PC-3 (cell line): ENCODE measurements at regions not wholly inside any gene's neighbourhood (a gene's known extent, or its start where the extent isn't known, plus 50 kb on each side); places are given as distances from the start of the nearest gene placed in this dataset.

Experiments used
- ATAC-seq: fragments of 200-7000 bp; cut with Tn5 transposase; 2 replicates; pipeline ENCODE4 v1.9.1; 2020; ENCODE audit warnings: mild to moderate bottlenecking, moderate library complexity
- BruUV-seq: library from RNA; stranded (reverse); fragments of 400-500 nt; replicated peaks from 2 replicates; lab custom pipeline; 2021; lab: Mats Ljungman, UMichigan
- CTCF ChIA-PET: fragments of 300-600 bp; sonication (Branson Sonifier 250); formaldehyde crosslinking; loops from one replicate; lab custom pipeline; 2022; ENCODE audit warnings: antibody characterized with exemption; lab: Charles Lee
- POLR2A ChIA-PET: fragments of 300-600 bp; sonication (Branson Sonifier 250); formaldehyde crosslinking; loops from one replicate; lab custom pipeline; 2022; ENCODE audit warnings: antibody characterized with exemption; ENCODE audit not compliant: unreplicated experiment; lab: Charles Lee
- DNase-seq: peaks from one replicate; pipeline ENCODE4 v3.0.0-alpha.2; 2015
- H2AFZ ChIP-seq: fragments of 300-600 bp; sonication (generic); 2 replicates; pipeline ENCODE4 v1.6.0; 2016; ENCODE audit warnings: antibody characterized with exemption, low read length
- H3F3A ChIP-seq: fragments of 300-600 bp; sonication (generic); one replicate; pipeline ENCODE4 v1.6.0; 2017; ENCODE audit warnings: antibody characterized with exemption, low read length, control low read depth, mild to moderate bottlenecking; ENCODE audit not compliant: unreplicated experiment
- H3K27ac ChIP-seq: fragments of 300-600 bp; sonication (generic); 2 replicates; pipeline ENCODE4 v1.5.1; 2016; ENCODE audit warnings: mild to moderate bottlenecking, low read length
- H3K27me3 ChIP-seq: fragments of 300-600 bp; sonication (generic); 2 replicates; pipeline ENCODE4 v1.6.1; 2016; ENCODE audit warnings: low read length, mixed read lengths
- H3K36me3 ChIP-seq: fragments of 300-600 bp; sonication (generic); 2 replicates; pipeline ENCODE4 v1.6.1; 2016; ENCODE audit warnings: low read depth, mixed run types, low read length, mixed read lengths
- H3K4me1 ChIP-seq: fragments of 300-600 bp; sonication (generic); 2 replicates; pipeline ENCODE4 v1.5.1; 2016; ENCODE audit warnings: low read length; ENCODE audit not compliant: insufficient read depth
- H3K4me2 ChIP-seq: fragments of 300-600 bp; sonication (generic); 2 replicates; pipeline ENCODE4 v1.6.0; 2016; ENCODE audit warnings: low read length
- H3K4me3 ChIP-seq: fragments of 300-600 bp; sonication (generic); 2 replicates; pipeline ENCODE4 v1.5.1; 2016; ENCODE audit warnings: mild to moderate bottlenecking, low read length, mixed read lengths
- H3K79me2 ChIP-seq: fragments of 300-600 bp; sonication (generic); 2 replicates; pipeline ENCODE4 v1.6.1; 2017; ENCODE audit warnings: low read length, mixed read lengths
- H3K9ac ChIP-seq: fragments of 300-600 bp; sonication (generic); 2 replicates; pipeline ENCODE4 v1.6.0; 2016; ENCODE audit warnings: mild to moderate bottlenecking, low read length
- H3K9me2 ChIP-seq: fragments of 300-600 bp; sonication (generic); replicated peaks from 2 replicates; pipeline ENCODE4 v1.6.1; 2016; ENCODE audit warnings: mixed run types, low read length, mixed read lengths
- H3K9me3 ChIP-seq: fragments of 300-600 bp; sonication (generic); 2 replicates; pipeline ENCODE4 v1.6.1; 2016; ENCODE audit warnings: low read length, mixed read lengths
- H4K20me1 ChIP-seq: fragments of 300-600 bp; sonication (generic); 2 replicates; pipeline ENCODE4 v1.6.1; 2016; ENCODE audit warnings: low read length, mixed read lengths
- EZH2 ChIP-seq: fragments of 300-600 bp; sonication (generic); IDR thresholded peaks from one replicate; pipeline ENCODE4 v1.6.1; 2017; ENCODE audit warnings: antibody characterized with exemption, mild to moderate bottlenecking, low read length; ENCODE audit not compliant: unreplicated experiment
- EZH2phosphoT487 ChIP-seq: fragments of 300-600 bp; sonication (generic); IDR thresholded peaks from 2 replicates; pipeline ENCODE4 v1.6.1; 2018; ENCODE audit warnings: mild to moderate bottlenecking, antibody characterized with exemption, low read length, borderline replicate concordance
- intact Hi-C: fragments of 100-400 bp; cut with micrococcal nuclease; formaldehyde crosslinking; loops from 2 replicates; pipeline ENCODE4 v1.9.0; 2023
- TF ChIP-seq, protein P1 (sequence below): fragments of 300-600 bp; sonication (generic); conservative IDR thresholded peaks from 2 replicates; pipeline ENCODE4 v1.5.1; 2017; ENCODE audit warnings: antibody characterized with exemption, low read depth, mild to moderate bottlenecking, low read length

GRCh38 chr18:22514655-22515054, 96.9 kb upstream of the CTAGE1 start:
- POLR2A ChIA-PET: interaction anchor here (0.6 kb wide), 1 partner anchor 29 kb away, joined by 3 read pairs; no protein-coding TSS in a partner anchor
- no peaks in the 10 kb centered on the region for H4K20me1 ChIP-seq

DNA sequence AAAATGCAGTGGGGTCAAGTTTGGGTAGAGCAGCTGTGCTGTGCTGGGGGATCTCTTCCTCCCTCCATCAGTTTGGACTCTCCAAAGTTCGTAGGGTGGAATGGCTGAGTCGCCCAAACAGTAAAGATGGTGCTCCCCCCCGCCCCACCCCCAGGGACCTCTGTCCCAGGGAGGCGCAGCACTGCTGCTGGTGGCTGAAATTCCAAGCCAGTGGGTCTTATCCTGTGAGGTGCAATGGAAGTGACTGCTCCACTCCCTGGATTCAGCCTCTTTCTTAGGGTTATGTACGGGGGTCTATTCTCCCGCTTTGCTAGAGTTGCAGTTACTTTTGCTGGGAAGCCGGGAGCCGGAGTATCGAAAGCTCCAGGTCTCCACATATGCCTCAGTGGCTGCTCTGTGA, 97.5 kb upstream of the CTAGE1 start:
- no peak for TF ChIP-seq EZH2
- TF ChIP-seq EZH2phosphoT487: no peak
- TF ChIP-seq, protein P1, sequence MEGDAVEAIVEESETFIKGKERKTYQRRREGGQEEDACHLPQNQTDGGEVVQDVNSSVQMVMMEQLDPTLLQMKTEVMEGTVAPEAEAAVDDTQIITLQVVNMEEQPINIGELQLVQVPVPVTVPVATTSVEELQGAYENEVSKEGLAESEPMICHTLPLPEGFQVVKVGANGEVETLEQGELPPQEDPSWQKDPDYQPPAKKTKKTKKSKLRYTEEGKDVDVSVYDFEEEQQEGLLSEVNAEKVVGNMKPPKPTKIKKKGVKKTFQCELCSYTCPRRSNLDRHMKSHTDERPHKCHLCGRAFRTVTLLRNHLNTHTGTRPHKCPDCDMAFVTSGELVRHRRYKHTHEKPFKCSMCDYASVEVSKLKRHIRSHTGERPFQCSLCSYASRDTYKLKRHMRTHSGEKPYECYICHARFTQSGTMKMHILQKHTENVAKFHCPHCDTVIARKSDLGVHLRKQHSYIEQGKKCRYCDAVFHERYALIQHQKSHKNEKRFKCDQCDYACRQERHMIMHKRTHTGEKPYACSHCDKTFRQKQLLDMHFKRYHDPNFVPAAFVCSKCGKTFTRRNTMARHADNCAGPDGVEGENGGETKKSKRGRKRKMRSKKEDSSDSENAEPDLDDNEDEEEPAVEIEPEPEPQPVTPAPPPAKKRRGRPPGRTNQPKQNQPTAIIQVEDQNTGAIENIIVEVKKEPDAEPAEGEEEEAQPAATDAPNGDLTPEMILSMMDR: no peak
- H3K9me3 ChIP-seq: no peaks in the 10 kb centered on the region
- H3K36me3 ChIP-seq: no peaks in the 10 kb centered on the region
- H4K20me1 ChIP-seq: no peaks in the 10 kb centered on the region
- DNase-seq: no peak
- H3K9ac ChIP-seq: no peak overlapping the region
- intact Hi-C loops: no loop called here
- ChIA-PET CTCF (no interaction called here), POLR2A (no interaction called here)
- no peaks in the 10 kb centered on the region for H3F3A ChIP-seq
- H3K79me2 ChIP-seq: no peaks in the 10 kb centered on the region
- no peaks in the 10 kb centered on the region for H3K27me3 ChIP-seq
- no peak overlapping the region for H3K27ac ChIP-seq
- H3K4me2 ChIP-seq: no peak overlapping the region
- no peak overlapping the region for H2AFZ ChIP-seq
- no peaks in the 10 kb centered on the region for H3K4me1 ChIP-seq
- ATAC-seq: no peak
- no TSS peak for BruUV-seq
- no peak overlapping the region for H3K4me3 ChIP-seq
- no peaks in the 10 kb centered on the region for H3K9me2 ChIP-seq

More at GRCh38 chr18:22514655-22515054, 96.9 kb upstream of the CTAGE1 start:
- no peaks in the 10 kb centered on the region for H3K9me3 ChIP-seq
- no peak for DNase-seq
- CTCF ChIA-PET: no interaction called here
- no peak overlapping the region for H3K9ac ChIP-seq
- no peak overlapping the region for H2AFZ ChIP-seq
- H3K4me1 ChIP-seq: no peaks in the 10 kb centered on the region
- TF ChIP-seq EZH2phosphoT487 (no peak), EZH2 (no peak)
- TF ChIP-seq, protein P1: no peak
- no peaks in the 10 kb centered on the region for H3K79me2 ChIP-seq
- H3K27ac ChIP-seq: no peak overlapping the region
- H3K9me2 ChIP-seq: no peaks in the 10 kb centered on the region
- no peak for ATAC-seq
- H3F3A ChIP-seq: no peaks in the 10 kb centered on the region
- BruUV-seq: no TSS peak
- H3K36me3 ChIP-seq: no peaks in the 10 kb centered on the region
- no peak overlapping the region for H3K4me2 ChIP-seq
- H3K4me3 ChIP-seq: no peak overlapping the region
- intact Hi-C loops: no loop called here
- no peaks in the 10 kb centered on the region for H3K27me3 ChIP-seq

DNA sequence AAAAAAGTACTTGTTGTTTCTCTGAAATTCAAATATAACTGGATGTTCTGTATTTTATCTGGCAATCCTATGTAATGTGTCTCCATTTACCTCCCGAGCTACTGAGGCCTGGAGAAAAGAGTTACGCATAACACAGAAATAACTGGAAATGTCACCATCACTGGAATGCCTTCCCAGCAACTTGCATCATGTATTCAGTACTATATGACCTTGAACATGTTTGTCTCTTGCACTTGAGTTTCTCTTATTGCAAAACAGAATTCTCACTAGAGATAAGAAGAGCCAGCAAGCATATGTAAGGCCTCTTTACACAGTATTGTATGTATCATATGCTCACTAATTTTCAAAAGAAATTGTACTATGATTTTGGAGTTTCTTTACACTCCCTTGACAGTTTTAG, 99.6 kb upstream of the CTAGE1 start:
- DNase-seq (no peak), ATAC-seq (no peak)
- ChIA-PET CTCF (no interaction called here), POLR2A (no interaction called here)
- Histone ChIP-seq H3K9me3 (no peaks in the 10 kb centered on the region), H3K27ac (no peak overlapping the region), H3F3A (no peaks in the 10 kb centered on the region), H4K20me1 (no peaks in the 10 kb centered on the region), H3K79me2 (no peaks in the 10 kb centered on the region), H3K9me2 (no peaks in the 10 kb centered on the region), H3K9ac (no peak overlapping the region), H3K27me3 (no peaks in the 10 kb centered on the region), H3K4me3 (no peak overlapping the region), H3K4me1 (no peaks in the 10 kb centered on the region), H2AFZ (no peak overlapping the region), H3K4me2 (no peak overlapping the region), H3K36me3 (no peaks in the 10 kb centered on the region)
- no TSS peak for BruUV-seq
- TF ChIP-seq EZH2phosphoT487 (no peak), EZH2 (no peak)
- intact Hi-C loops: no loop called here
